Mucosa of descending colon (tissue), 3 donors: ENCODE measurements at regions not wholly inside any gene's neighbourhood (a gene's known extent, or its start where the extent isn't known, plus 50 kb on each side); places are given as distances from the start of the nearest gene placed in this dataset.
A peak's percentile ranks its signal among the peaks of the same experiment; 100 is the strongest.

ENCODE experiments used
- ATAC-seq: fragments of 200-7000 bp; cut with Tn5 transposase; one replicate; pipeline ENCODE4 v1.9.1; 2020; ENCODE audit warnings: mild to moderate bottlenecking, moderate library complexity
- DNase-seq, 3 donors: peaks; one replicate each; pipeline ENCODE4 v3.0.0-alpha.2; 2020
- H3K36me3 ChIP-seq: fragments of 200-600 bp; one replicate; pipeline ENCODE4 v1.8.0; 2021; ENCODE audit warnings: low read depth, mild to moderate bottlenecking
- H3K4me1 ChIP-seq: fragments of 200-600 bp; one replicate; pipeline ENCODE4 v1.8.0; 2021; ENCODE audit warnings: low read depth, mild to moderate bottlenecking
- H3K4me3 ChIP-seq: fragments of 200-600 bp; one replicate; pipeline ENCODE4 v1.8.0; 2021; ENCODE audit warnings: mild to moderate bottlenecking
- H3K9me3 ChIP-seq: fragments of 200-600 bp; one replicate; pipeline ENCODE4 v1.8.0; 2021; ENCODE audit warnings: mild to moderate bottlenecking
- CTCF ChIP-seq: fragments of 200-600 bp; IDR thresholded peaks from one replicate; pipeline ENCODE4 v1.8.0; 2022; ENCODE audit warnings: antibody characterized with exemption, mild to moderate bottlenecking
- intact Hi-C, 2 donors: fragments of 100-400 bp; cut with DNase I in 1 of 2; cut with micrococcal nuclease in 1 of 2; formaldehyde crosslinking; loops; one replicate each; pipeline versions ENCODE4 v1.11.0 to v1.11.1; 2022; cut with DNase I, micrococcal nuclease
- donor health status: DM: no; HTN: no; CAD: no; lungs with moderate emphysema.
- donor health status: DM: no; HTN: no; CAD: no.
- donor health status: DM: no; HTN: yes; CAD: no.

GRCh38 chr11:96708219-96708878, 318.5 kb downstream of the JRKL start:
- TF ChIP-seq CTCF = no peak
- Histone ChIP-seq H3K4me1 (peaks cover 4% of the 10 kb centered on the region), H3K36me3 (no peaks in the 10 kb centered on the region), H3K4me3 (no peak overlapping the region), H3K9me3 (no peaks in the 10 kb centered on the region)
- ATAC-seq = peak; percentile 55
- intact Hi-C loops = no loop called here
- DNase-seq = peak in 1 of 3 donors; percentile 3

GRCh38 chr11:96713301-96713700, 323.5 kb downstream of the JRKL start:
- DNase-seq = no peak
- no peak overlapping the region for H3K4me3 ChIP-seq
- intact Hi-C loops = no loop called here
- TF ChIP-seq CTCF = no peak
- H3K36me3 ChIP-seq = no peaks in the 10 kb centered on the region
- no peak for ATAC-seq
- H3K9me3 ChIP-seq = no peaks in the 10 kb centered on the region
- H3K4me1 ChIP-seq = peaks cover 2% of the 10 kb centered on the region

GRCh38 chr11:96714689-96715088, 324.9 kb downstream of the JRKL start:
- ATAC-seq (no peak), DNase-seq (no peak)
- no peaks in the 10 kb centered on the region for H3K36me3 ChIP-seq
- H3K4me1 ChIP-seq = no peaks in the 10 kb centered on the region
- no peak overlapping the region for H3K4me3 ChIP-seq
- no peaks in the 10 kb centered on the region for H3K9me3 ChIP-seq
- no peak for TF ChIP-seq CTCF
- intact Hi-C loops = no loop called here

GRCh38 chr11:96715208-96715607, 325.4 kb downstream of the JRKL start:
- no peak for TF ChIP-seq CTCF
- H3K9me3 ChIP-seq = no peaks in the 10 kb centered on the region
- intact Hi-C loops = no loop called here
- no peak for ATAC-seq
- no peaks in the 10 kb centered on the region for H3K4me1 ChIP-seq
- H3K36me3 ChIP-seq = no peaks in the 10 kb centered on the region
- no peak for DNase-seq
- no peak overlapping the region for H3K4me3 ChIP-seq

DNA sequence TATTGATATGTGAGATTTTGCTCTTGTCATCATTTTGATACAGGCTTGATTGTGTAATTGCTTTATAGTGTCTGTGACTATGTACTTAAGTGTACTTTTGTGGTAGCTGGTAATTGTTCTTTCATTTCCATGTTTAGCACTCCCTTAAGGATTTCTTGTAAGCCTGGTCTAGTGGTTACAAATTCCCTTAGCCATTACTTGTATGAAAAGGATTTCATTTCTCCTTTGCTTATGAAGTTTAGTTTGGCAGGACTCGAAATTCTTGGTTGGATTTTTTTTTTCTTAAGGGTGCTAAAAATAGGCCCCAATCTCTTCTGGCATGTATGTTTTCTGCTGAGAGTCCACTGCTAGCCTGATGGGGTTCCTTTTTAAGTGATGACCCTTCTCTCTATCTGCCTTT, 346.8 kb downstream of the JRKL start:
- no peaks in the 10 kb centered on the region for H3K4me1 ChIP-seq
- ATAC-seq = no peak
- no peak overlapping the region for H3K4me3 ChIP-seq
- H3K9me3 ChIP-seq = no peaks in the 10 kb centered on the region
- no peak for DNase-seq
- H3K36me3 ChIP-seq = no peaks in the 10 kb centered on the region
- intact Hi-C loops = no loop called here
- TF ChIP-seq CTCF = no peak

- Histone ChIP-seq H3K36me3 (no peaks in the 10 kb centered on the region), H3K9me3 (no peaks in the 10 kb centered on the region), H3K4me3 (no peak overlapping the region), H3K4me1 (no peaks in the 10 kb centered on the region)
- intact Hi-C loops = no loop called here
- DNase-seq (no peak), ATAC-seq (no peak)
- no peak for TF ChIP-seq CTCF
These were observed 348.5 kb downstream of the JRKL start for GRCh38 chr11:96738311-96738710.
